Adipocyte (in vitro differentiated cells): ENCODE measurements at regions not wholly inside any gene's neighbourhood (a gene's known extent, or its start where the extent isn't known, plus 50 kb on each side); places are given as distances from the start of the nearest gene placed in this dataset.

Experiments used
- DNase-seq: peaks from one replicate; pipeline ENCODE4 v3.0.0-alpha.2; 2015; ENCODE audit warnings: low read depth
- H3K27me3 ChIP-seq: replicated peaks from 2 replicates; pipeline ENCODE4 v1.7.0; 2013; ENCODE audit warnings: mild to moderate bottlenecking, low read length, moderate library complexity; ENCODE audit not compliant: control insufficient read depth, insufficient read depth
- H3K36me3 ChIP-seq: 2 replicates; pipeline ENCODE4 v1.7.0; 2013; ENCODE audit warnings: low read length, mild to moderate bottlenecking, moderate library complexity; ENCODE audit not compliant: control insufficient read depth, insufficient read depth, severe bottlenecking
- H3K4me1 ChIP-seq: 2 replicates; pipeline ENCODE4 v1.7.0; 2013; ENCODE audit warnings: mild to moderate bottlenecking, low read length, moderate library complexity; ENCODE audit not compliant: control insufficient read depth, insufficient read depth
- H3K4me3 ChIP-seq: 2 replicates; pipeline ENCODE4 v1.7.0; 2013; ENCODE audit warnings: mild to moderate bottlenecking, low read length, moderate library complexity
- H3K9ac ChIP-seq: 2 replicates; pipeline ENCODE4 v1.7.0; 2013; ENCODE audit warnings: mild to moderate bottlenecking, low read length, moderate library complexity
- H3K9me3 ChIP-seq: 2 replicates; pipeline ENCODE4 v1.7.0; 2013; ENCODE audit warnings: mild to moderate bottlenecking, low read length, moderate library complexity; ENCODE audit not compliant: control insufficient read depth

DNA sequence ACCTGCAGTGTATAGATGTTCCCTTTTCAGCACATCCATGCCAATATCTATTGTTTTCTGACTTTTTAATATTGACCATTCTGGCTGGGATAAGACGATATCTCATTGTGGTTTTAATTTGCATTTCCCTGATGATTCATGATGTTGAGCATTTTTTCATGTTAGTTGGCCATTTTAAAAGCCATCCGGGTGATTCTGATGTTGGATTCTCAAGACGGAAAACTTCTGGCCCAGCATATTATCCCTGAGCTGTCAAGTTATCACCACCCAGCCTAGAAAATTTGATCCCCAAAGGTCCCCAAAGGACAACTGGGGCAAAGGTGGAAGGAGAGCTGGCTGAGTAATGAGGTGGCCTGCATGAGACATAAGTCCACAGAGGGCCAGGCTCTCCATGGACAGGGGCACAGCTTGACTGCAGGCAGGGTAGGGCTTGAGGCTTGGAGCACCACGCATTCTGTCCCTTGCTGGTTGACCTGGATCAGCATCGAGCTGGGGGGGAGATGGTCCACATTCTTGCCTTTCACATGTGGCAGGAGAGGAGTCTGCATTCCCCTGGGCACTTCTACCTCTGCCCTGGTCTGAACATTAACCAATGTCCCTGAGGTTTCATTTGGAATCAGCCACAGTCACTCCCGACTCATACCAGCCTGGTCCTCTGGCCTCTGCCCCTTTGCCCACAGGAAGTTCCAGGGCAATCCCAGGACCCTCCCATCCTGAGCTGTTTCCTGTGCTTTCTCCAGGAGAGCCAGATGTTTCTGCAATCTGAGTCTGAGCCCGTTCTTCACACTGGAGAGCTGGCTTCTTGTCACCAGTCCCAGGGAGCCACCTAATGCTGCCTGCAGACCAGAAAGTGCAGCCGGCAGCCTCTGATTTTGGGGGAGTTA, 69.2 kb downstream of the ISG20 start:
- H3K36me3 ChIP-seq = no peaks in the 10 kb centered on the region
- H3K4me1 ChIP-seq = peaks cover 28% of the 10 kb centered on the region
- H3K4me3 ChIP-seq = no peak overlapping the region
- H3K27me3 ChIP-seq = peaks cover 3% of the 10 kb centered on the region
- H3K9ac ChIP-seq = no peak overlapping the region
- DNase-seq = peak; percentile 38
- H3K9me3 ChIP-seq = no peaks in the 10 kb centered on the region

DNA sequence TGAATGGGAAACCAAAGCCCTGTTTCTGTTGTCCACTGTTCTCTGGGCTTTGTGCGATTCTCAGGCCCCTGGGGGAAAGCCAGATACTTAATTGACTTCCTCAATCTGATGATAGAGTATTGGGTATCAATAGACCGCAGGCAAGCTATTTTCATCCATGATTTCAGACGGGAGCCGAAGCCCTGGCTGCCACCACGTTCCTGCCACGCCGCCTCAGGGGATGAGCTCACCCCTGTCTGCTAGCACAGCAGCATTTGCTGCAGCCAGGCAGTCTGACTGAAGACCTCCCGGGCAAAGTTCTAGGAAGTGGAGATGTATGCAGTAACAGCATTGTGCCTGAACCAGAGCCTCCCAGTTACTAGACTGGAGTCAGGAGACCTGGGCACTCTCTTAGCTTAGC, 69.8 kb downstream of the ISG20 start:
- no peak overlapping the region for H3K4me3 ChIP-seq
- no peak overlapping the region for H3K9ac ChIP-seq
- H3K36me3 ChIP-seq = no peaks in the 10 kb centered on the region
- peaks cover 5% of the 10 kb centered on the region for H3K27me3 ChIP-seq
- DNase-seq = peak; percentile 94
- H3K9me3 ChIP-seq = no peaks in the 10 kb centered on the region
- peaks cover 28% of the 10 kb centered on the region for H3K4me1 ChIP-seq

- DNase-seq = no peak
- H3K27me3 ChIP-seq = peaks cover 13% of the 10 kb centered on the region
- H3K4me1 ChIP-seq = peaks cover 28% of the 10 kb centered on the region
- H3K9ac ChIP-seq = no peak overlapping the region
- no peak overlapping the region for H3K4me3 ChIP-seq
- no peaks in the 10 kb centered on the region for H3K9me3 ChIP-seq
- H3K36me3 ChIP-seq = no peaks in the 10 kb centered on the region
Measured at GRCh38 chr15:88710027-88710715, 71.4 kb downstream of the ISG20 start.

GRCh38 chr15:88711806-88712205, 73.0 kb downstream of the ISG20 start:
- no peak overlapping the region for H3K4me3 ChIP-seq
- DNase-seq = peak; percentile 25
- no peaks in the 10 kb centered on the region for H3K9me3 ChIP-seq
- peaks cover 22% of the 10 kb centered on the region for H3K27me3 ChIP-seq
- peaks cover 25% of the 10 kb centered on the region for H3K4me1 ChIP-seq
- H3K9ac ChIP-seq = no peak overlapping the region
- no peaks in the 10 kb centered on the region for H3K36me3 ChIP-seq

- Histone ChIP-seq H3K9ac (no peak overlapping the region), H3K4me3 (no peak overlapping the region), H3K27me3 (peaks cover 40% of the 10 kb centered on the region), H3K4me1 (peaks cover 11% of the 10 kb centered on the region), H3K36me3 (no peaks in the 10 kb centered on the region), H3K9me3 (no peaks in the 10 kb centered on the region)
- DNase-seq = no peak
Measured at GRCh38 chr15:88714782-88715372, 76.1 kb downstream of the ISG20 start.

DNA sequence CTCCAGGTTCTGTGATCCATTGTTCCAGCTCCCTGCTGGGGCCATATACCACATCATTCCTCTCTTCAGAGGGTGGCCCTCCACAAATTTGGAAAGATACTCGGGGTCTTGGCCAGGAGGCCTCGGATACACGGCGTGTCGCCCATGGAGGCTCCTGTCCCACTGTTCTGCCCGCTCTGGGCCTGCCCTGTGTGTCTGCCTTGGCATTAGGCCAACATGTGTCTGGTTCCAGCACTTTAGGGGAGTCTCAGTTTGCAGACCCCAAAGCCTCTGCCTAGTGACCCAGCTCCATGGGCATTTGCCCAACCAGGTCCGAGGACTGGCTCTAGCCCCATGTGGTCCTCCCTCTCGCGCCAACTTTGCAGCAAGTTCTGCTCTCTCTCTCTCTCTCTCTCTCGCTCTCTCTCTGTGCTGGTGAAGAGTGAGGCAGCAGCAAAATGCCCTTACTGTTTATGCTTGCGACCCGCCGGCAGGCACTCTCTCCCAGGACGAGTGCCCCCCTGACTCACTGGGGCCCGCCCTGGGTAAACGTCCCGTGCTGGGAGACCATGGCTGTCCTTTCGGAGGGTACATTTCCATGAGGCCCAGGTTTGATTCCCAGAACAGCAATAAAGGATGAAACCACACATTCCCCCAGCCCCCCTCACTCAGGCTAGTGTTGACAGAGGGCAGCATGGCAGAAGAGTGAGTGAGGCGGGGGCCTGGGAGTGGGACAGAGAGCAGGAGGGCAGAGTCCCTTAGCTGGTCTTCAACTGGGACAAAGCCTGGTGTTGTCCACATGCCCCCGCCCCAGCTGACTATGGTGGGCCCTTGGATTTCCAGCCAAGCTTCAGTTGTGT, 77.9 kb downstream of the ISG20 start:
- Histone ChIP-seq H3K36me3 (no peaks in the 10 kb centered on the region), H3K4me1 (peaks cover 6% of the 10 kb centered on the region), H3K4me3 (no peak overlapping the region), H3K9me3 (no peaks in the 10 kb centered on the region), H3K9ac (no peak overlapping the region), H3K27me3 (peaks cover 50% of the 10 kb centered on the region)
- DNase-seq = no peak

- Histone ChIP-seq H3K36me3 (no peaks in the 10 kb centered on the region), H3K9ac (no peak overlapping the region), H3K4me1 (no peaks in the 10 kb centered on the region), H3K27me3 (peaks cover 47% of the 10 kb centered on the region), H3K4me3 (no peak overlapping the region), H3K9me3 (no peaks in the 10 kb centered on the region)
- no peak for DNase-seq
Measured at GRCh38 chr15:88717382-88718031, 78.7 kb downstream of the ISG20 start.

DNA sequence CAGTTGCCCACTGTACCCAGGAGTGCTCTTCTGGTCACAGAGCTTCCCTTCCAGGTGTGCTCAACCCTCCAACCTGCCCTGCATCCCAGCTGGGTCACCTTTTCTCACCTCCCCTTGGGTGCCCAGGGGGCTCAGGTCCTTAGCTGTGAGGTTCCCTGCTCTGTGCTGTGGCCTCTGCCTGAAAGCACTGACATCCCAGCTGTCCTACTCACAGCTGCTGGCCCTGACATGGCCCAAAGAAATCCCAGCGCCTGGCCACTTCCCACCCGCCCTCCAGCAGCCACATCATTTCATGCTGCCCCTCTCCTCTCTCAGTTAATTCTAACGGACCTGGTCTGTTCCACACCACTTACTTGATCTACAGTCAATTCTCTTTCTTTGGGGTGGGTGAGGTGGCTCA, 79.9 kb downstream of the ISG20 start:
- Histone ChIP-seq H3K4me1 (no peaks in the 10 kb centered on the region), H3K9ac (no peak overlapping the region)
- DNase-seq = no peak

GRCh38 chr15:88719654-88720053, 80.8 kb downstream of the ISG20 start:
- H3K9ac ChIP-seq = no peak overlapping the region
- H3K4me3 ChIP-seq = no peak overlapping the region
- no peaks in the 10 kb centered on the region for H3K9me3 ChIP-seq
- no peak for DNase-seq
- no peaks in the 10 kb centered on the region for H3K4me1 ChIP-seq
- no peaks in the 10 kb centered on the region for H3K36me3 ChIP-seq
- peaks cover 42% of the 10 kb centered on the region for H3K27me3 ChIP-seq

More for the DNA sequence above, 79.9 kb downstream of the ISG20 start:
- Histone ChIP-seq H3K36me3 (no peaks in the 10 kb centered on the region), H3K27me3 (peaks cover 45% of the 10 kb centered on the region), H3K9me3 (no peaks in the 10 kb centered on the region), H3K4me3 (no peak overlapping the region)

- peaks cover 29% of the 10 kb centered on the region for H3K27me3 ChIP-seq
- no peak overlapping the region for H3K9ac ChIP-seq
- H3K4me1 ChIP-seq = no peaks in the 10 kb centered on the region
- no peaks in the 10 kb centered on the region for H3K9me3 ChIP-seq
- H3K36me3 ChIP-seq = no peaks in the 10 kb centered on the region
- H3K4me3 ChIP-seq = no peak overlapping the region
- DNase-seq = no peak
Measured at GRCh38 chr15:88725305-88726210, 77.7 kb upstream of the ACAN start.
